CD4-positive, alpha-beta memory T cell (primary cell): ENCODE measurements at regions not wholly inside any gene's neighbourhood (a gene's known extent, or its start where the extent isn't known, plus 50 kb on each side); places are given as distances from the start of the nearest gene placed in this dataset.

ENCODE experiments used
- CTCF ChIA-PET: fragments of 350-600 bp; sonication (Branson Sonifier 250); formaldehyde crosslinking; loops from one replicate; lab custom pipeline; 2021; ENCODE audit warnings: inconsistent platforms; ENCODE audit not compliant: partially characterized antibody; lab: Charles Lee
- POLR2A ChIA-PET: fragments of 350-600 bp; sonication (Branson Sonifier 250); formaldehyde crosslinking; loops from one replicate; lab custom pipeline; 2021; ENCODE audit not compliant: partially characterized antibody; lab: Charles Lee
- DNase-seq, 5 donors: peaks; one replicate each; pipeline versions ENCODE4 v3.0.0 to v3.0.0-alpha.2; 2020 to 2022; ENCODE audit warnings: mixed read lengths in 1 of 5
- H3K27ac ChIP-seq: one replicate; pipeline ENCODE4 v1.7.0; 2013; ENCODE audit warnings: low read depth, low read length
- H3K27me3 ChIP-seq: 2 replicates; pipeline ENCODE4 v1.7.0; 2013; ENCODE audit warnings: mild to moderate bottlenecking, low read length, moderate library complexity; ENCODE audit not compliant: insufficient read depth
- H3K36me3 ChIP-seq: 2 replicates; pipeline ENCODE4 v1.7.0; 2013; ENCODE audit warnings: mild to moderate bottlenecking, low read length, moderate library complexity; ENCODE audit not compliant: insufficient read depth
- H3K4me1 ChIP-seq: 2 replicates; pipeline ENCODE4 v1.7.0; 2013; ENCODE audit warnings: mild to moderate bottlenecking, low read length, moderate library complexity; ENCODE audit not compliant: insufficient read depth
- H3K4me3 ChIP-seq, 2 donors: one replicate each; pipeline ENCODE4 v1.7.0; 2013; ENCODE audit warnings: low read length in 2 of 2, mild to moderate bottlenecking in 1 of 2
- H3K9me3 ChIP-seq, 2 donors: one replicate each; pipeline ENCODE4 v1.7.0; 2013; ENCODE audit warnings: low read length in 2 of 2, control low read depth in 1 of 2; ENCODE audit not compliant: control insufficient read depth in 1 of 2
- H3K27ac Mint-ChIP-seq, 7 donors: one replicate each; pipeline ENCODE4 v1.8.0; 2020 to 2021; ENCODE audit warnings: mixed read lengths in 7 of 7, mild to moderate bottlenecking in 6 of 7, inconsistent platforms in 3 of 7, moderate library complexity in 3 of 7
- H3K27me3 Mint-ChIP-seq, 2 donors: one replicate each; pipeline ENCODE4 v1.8.0; 2020 to 2021; ENCODE audit warnings: mixed read lengths in 2 of 2
- H3K36me3 Mint-ChIP-seq, 2 donors: one replicate each; pipeline ENCODE4 v1.8.0; 2020 to 2021; ENCODE audit warnings: mixed read lengths in 2 of 2, inconsistent platforms in 1 of 2, mild to moderate bottlenecking in 1 of 2
- H3K4me1 Mint-ChIP-seq, 4 donors: one replicate each; pipeline ENCODE4 v1.8.0; 2020 to 2021; ENCODE audit warnings: mixed read lengths in 4 of 4, mild to moderate bottlenecking in 1 of 4
- H3K4me3 Mint-ChIP-seq, 8 donors: one replicate each; pipeline ENCODE4 v1.8.0; 2020 to 2021; ENCODE audit warnings: mixed read lengths in 8 of 8, mild to moderate bottlenecking in 7 of 8, moderate library complexity in 6 of 8, inconsistent platforms in 3 of 8
- H3K9me3 Mint-ChIP-seq, 8 donors: one replicate each; pipeline ENCODE4 v1.8.0; 2020 to 2021; ENCODE audit warnings: mixed read lengths in 8 of 8, mild to moderate bottlenecking in 5 of 8, inconsistent platforms in 3 of 8, moderate library complexity in 1 of 8
- intact Hi-C: fragments of 100-400 bp; cut with micrococcal nuclease; formaldehyde crosslinking; loops from one replicate; pipeline ENCODE4 v1.15.1; 2023

GRCh38 chr4:26217961-26218676 lies 102.7 kb upstream of the RBPJ start:
- no peaks in the 10 kb centered on the region for H3K9me3 ChIP-seq
- no peak overlapping the region for H3K4me3 ChIP-seq
- H3K4me1 ChIP-seq, result no peaks in the 10 kb centered on the region
- no peak overlapping the region for H3K27ac ChIP-seq
- Mint-ChIP-seq H3K4me1 (peaks cover 8 to 11% (median 10%) of the 10 kb centered on the region in 4 donors), H3K36me3 (no peaks in the 10 kb centered on the region), H3K27me3 (no peaks in the 10 kb centered on the region), H3K4me3 (no peak overlapping the region), H3K9me3 (peaks cover 0 to 2% (median 0%) of the 10 kb centered on the region in 8 donors), H3K27ac (peak overlapping the region in 1 of 7 donors; percentile 44)
- POLR2A ChIA-PET, result no interaction called here
- intact Hi-C loops, result no loop called here
- no peaks in the 10 kb centered on the region for H3K36me3 ChIP-seq
- H3K27me3 ChIP-seq, result no peaks in the 10 kb centered on the region
- no peak for DNase-seq
- CTCF ChIA-PET, result no interaction called here

- Histone ChIP-seq H3K27me3 (no peaks in the 10 kb centered on the region), H3K9me3 (no peaks in the 10 kb centered on the region), H3K36me3 (no peaks in the 10 kb centered on the region), H3K4me3 (no peak overlapping the region), H3K27ac (no peak overlapping the region), H3K4me1 (no peaks in the 10 kb centered on the region)
- no peak for DNase-seq
- intact Hi-C loops, result no loop called here
- Mint-ChIP-seq H3K36me3 (no peaks in the 10 kb centered on the region), H3K27ac (no peak overlapping the region), H3K27me3 (no peaks in the 10 kb centered on the region), H3K9me3 (peaks cover 0 to 2% (median 0%) of the 10 kb centered on the region in 8 donors), H3K4me3 (no peak overlapping the region), H3K4me1 (peaks cover 2 to 5% (median 3%) of the 10 kb centered on the region in 4 donors)
- CTCF ChIA-PET, result interaction anchor here (1.1 kb wide), 1 partner anchor 9 kb away, joined by 3 read pairs; no protein-coding TSS in a partner anchor
- POLR2A ChIA-PET, result interaction anchor here (0.6 kb wide), 1 partner anchor 18 kb away, joined by 3 read pairs; no protein-coding TSS in a partner anchor
Observed at GRCh38 chr4:26218677-26219605, 101.9 kb upstream of the RBPJ start.

- Mint-ChIP-seq H3K36me3 (no peaks in the 10 kb centered on the region), H3K27ac (no peak overlapping the region), H3K4me3 (no peak overlapping the region), H3K27me3 (no peaks in the 10 kb centered on the region), H3K4me1 (peaks cover 0 to 2% (median 0%) of the 10 kb centered on the region in 4 donors), H3K9me3 (peaks cover 0 to 2% (median 0%) of the 10 kb centered on the region in 8 donors)
- POLR2A ChIA-PET, result interaction anchor here (0.7 kb wide), 1 partner anchor 25 kb away, joined by 3 read pairs; no protein-coding TSS in a partner anchor
- Histone ChIP-seq H3K27ac (no peak overlapping the region), H3K27me3 (no peaks in the 10 kb centered on the region), H3K9me3 (no peaks in the 10 kb centered on the region), H3K4me1 (no peaks in the 10 kb centered on the region), H3K4me3 (no peak overlapping the region), H3K36me3 (no peaks in the 10 kb centered on the region)
- intact Hi-C loops, result no loop called here
- CTCF ChIA-PET, result no interaction called here
- no peak for DNase-seq
Observed at GRCh38 chr4:26220696-26221095, 100.1 kb upstream of the RBPJ start.

GRCh38 chr4:26223155-26223554 lies 97.7 kb upstream of the RBPJ start:
- H3K9me3 ChIP-seq, result no peaks in the 10 kb centered on the region
- ChIA-PET CTCF (no interaction called here), POLR2A (no interaction called here)
- H3K4me1 Mint-ChIP-seq, result peaks cover 0 to 2% (median 0%) of the 10 kb centered on the region in 4 donors
- H3K36me3 Mint-ChIP-seq, result no peaks in the 10 kb centered on the region
- no peak overlapping the region for H3K27ac ChIP-seq
- H3K4me1 ChIP-seq, result no peaks in the 10 kb centered on the region
- no peaks in the 10 kb centered on the region for H3K36me3 ChIP-seq
- H3K27me3 Mint-ChIP-seq, result no peaks in the 10 kb centered on the region
- H3K4me3 Mint-ChIP-seq, result no peak overlapping the region
- intact Hi-C loops, result no loop called here
- no peak for DNase-seq
- no peaks in the 10 kb centered on the region for H3K27me3 ChIP-seq
- peaks cover 0 to 2% (median 0%) of the 10 kb centered on the region in 8 donors for H3K9me3 Mint-ChIP-seq
- H3K4me3 ChIP-seq, result no peak overlapping the region
- H3K27ac Mint-ChIP-seq, result peak overlapping the region in 1 of 7 donors; percentile 48

GRCh38 chr4:26226629-26227376 lies 94.0 kb upstream of the RBPJ start:
- no peak for DNase-seq
- no peak overlapping the region for H3K4me3 Mint-ChIP-seq
- H3K9me3 Mint-ChIP-seq, result no peaks in the 10 kb centered on the region
- no peaks in the 10 kb centered on the region for H3K4me1 Mint-ChIP-seq
- ChIA-PET POLR2A (no interaction called here), CTCF (no interaction called here)
- no peaks in the 10 kb centered on the region for H3K36me3 ChIP-seq
- H3K9me3 ChIP-seq, result no peaks in the 10 kb centered on the region
- no peak overlapping the region for H3K4me3 ChIP-seq
- no peaks in the 10 kb centered on the region for H3K27me3 Mint-ChIP-seq
- no peaks in the 10 kb centered on the region for H3K27me3 ChIP-seq
- H3K27ac ChIP-seq, result no peak overlapping the region
- intact Hi-C loops, result no loop called here
- peak overlapping the region in 1 of 7 donors; percentile 46 for H3K27ac Mint-ChIP-seq
- no peaks in the 10 kb centered on the region for H3K36me3 Mint-ChIP-seq
- no peaks in the 10 kb centered on the region for H3K4me1 ChIP-seq

GRCh38 chr4:26227601-26228229 lies 93.1 kb upstream of the RBPJ start:
- Histone ChIP-seq H3K4me3 (no peak overlapping the region), H3K9me3 (no peaks in the 10 kb centered on the region), H3K27me3 (no peaks in the 10 kb centered on the region), H3K27ac (no peak overlapping the region), H3K36me3 (no peaks in the 10 kb centered on the region), H3K4me1 (peaks cover 2% of the 10 kb centered on the region)
- Mint-ChIP-seq H3K4me3 (no peak overlapping the region), H3K9me3 (no peaks in the 10 kb centered on the region), H3K36me3 (no peaks in the 10 kb centered on the region), H3K4me1 (peaks cover 0 to 2% (median 0%) of the 10 kb centered on the region in 4 donors), H3K27ac (no peak overlapping the region), H3K27me3 (no peaks in the 10 kb centered on the region)
- DNase-seq, result no peak
- intact Hi-C loops, result no loop called here
- ChIA-PET CTCF (interaction anchor here (1.2 kb wide), 1 partner anchor 26 kb away, joined by 3 read pairs; no protein-coding TSS in a partner anchor), POLR2A (no interaction called here)
